GM12892 (cell line): ENCODE measurements at regions not wholly inside any gene's neighbourhood (a gene's known extent, or its start where the extent isn't known, plus 50 kb on each side); places are given as distances from the start of the nearest gene placed in this dataset.

Experiments
- POLR2A ChIP-seq: IDR thresholded peaks from 2 replicates; pipeline ENCODE4 v1.6.1; 2011; ENCODE audit warnings: low read depth, low read length, control low read depth
- POLR2AphosphoS5 ChIP-seq: IDR thresholded peaks from 2 replicates; pipeline ENCODE4 v1.6.1; 2011; ENCODE audit warnings: low read depth, low read length, control low read depth
- TAF1 ChIP-seq: IDR thresholded peaks from 2 replicates; pipeline ENCODE4 v1.6.1; 2011; ENCODE audit warnings: low read depth, mild to moderate bottlenecking, control low read depth, low read length, borderline replicate concordance

DNA sequence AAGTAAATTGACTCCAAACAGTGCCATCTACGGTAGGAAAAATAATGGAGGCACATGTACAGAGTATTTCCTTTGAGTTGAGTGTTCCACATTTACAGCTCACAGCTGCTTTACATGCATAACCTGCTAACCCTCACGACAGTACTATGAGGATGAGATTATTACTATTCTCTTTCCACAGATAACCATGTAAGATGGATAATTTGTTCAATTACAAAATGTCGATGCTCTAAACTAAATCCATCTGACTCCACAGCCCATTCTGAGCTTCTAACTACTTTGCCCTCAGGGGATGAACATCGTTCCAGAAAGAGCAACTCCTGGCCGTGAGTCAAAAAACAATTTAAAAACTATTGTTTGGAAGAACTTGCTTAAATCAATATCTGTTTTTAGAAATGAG, 330.4 kb upstream of the NWD2 start:
- TF ChIP-seq POLR2A (no peak), POLR2AphosphoS5 (no peak), TAF1 (no peak)
